ENCODE measurements at regions not wholly inside any gene's neighbourhood (a gene's known extent, or its start where the extent isn't known, plus 50 kb on each side); places are given as distances from the start of the nearest gene placed in this dataset.

DNA sequence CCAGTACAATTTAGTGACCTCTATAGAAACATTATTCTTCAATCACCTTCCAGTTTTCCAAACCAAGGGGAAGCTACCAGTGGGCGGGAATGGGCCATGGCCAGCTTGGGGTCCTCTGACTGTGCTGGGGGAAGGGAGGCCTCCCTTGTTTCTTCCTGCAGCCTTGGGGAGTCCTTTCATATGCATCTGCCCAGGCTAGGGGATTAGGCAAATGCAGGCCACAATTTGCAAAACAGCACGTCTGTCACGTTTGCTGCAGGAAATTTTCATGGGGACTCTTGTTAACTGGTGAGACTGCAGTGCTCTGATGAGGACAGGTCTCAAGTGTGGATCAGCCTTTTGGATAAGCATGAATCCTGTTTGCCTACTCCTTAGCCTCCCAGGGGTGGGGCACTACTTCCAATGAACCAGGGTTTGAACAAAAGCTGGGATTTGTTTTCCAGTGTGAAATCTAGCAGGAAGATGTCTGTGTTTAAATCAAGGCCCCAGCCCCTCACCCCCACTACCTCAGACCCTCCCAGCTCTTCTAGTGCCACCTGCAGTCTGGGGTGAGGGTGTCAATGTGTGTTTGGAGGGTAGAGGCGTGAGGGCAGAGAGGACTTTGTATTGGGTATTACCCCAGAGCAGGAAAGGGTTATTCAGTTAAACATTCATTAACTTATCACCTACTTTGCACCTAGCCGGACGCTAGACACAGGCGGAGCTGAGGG, 219.9 kb downstream of the OPA1 start:
- no peak for TF ChIP-seq POLR2AphosphoS5 (IDR thresholded peaks at IDR 0.05; ENCODE audit: low read depth, low read length)
- no peak for TF ChIP-seq POU2F2 (IDR thresholded peaks at IDR 0.05; ENCODE audit: low read depth, low read length)
- no peak for TF ChIP-seq SPI1 (IDR thresholded peaks at IDR 0.05; ENCODE audit: low read depth, low read length)
- TF ChIP-seq POLR2A (IDR thresholded peaks at IDR 0.05; ENCODE audit: low read depth, low read length) = no peak
- no peak for TF ChIP-seq PAX5 (IDR thresholded peaks at IDR 0.05; ENCODE audit: insufficient read depth, low read length, severe bottlenecking)
- no peak for TF ChIP-seq TAF1 (IDR thresholded peaks at IDR 0.05; ENCODE audit: low read depth, low read length)
- DNase-seq (ENCODE audit: insufficient read length, low spot score) (no peak), FAIRE-seq (no peak)

- TF ChIP-seq POLR2A (IDR thresholded peaks at IDR 0.05; ENCODE audit: low read depth, low read length) = no peak
- TF ChIP-seq TAF1 (IDR thresholded peaks at IDR 0.05; ENCODE audit: low read depth, low read length) = no peak
- no peak for TF ChIP-seq POU2F2 (IDR thresholded peaks at IDR 0.05; ENCODE audit: low read depth, low read length)
- TF ChIP-seq PAX5 (IDR thresholded peaks at IDR 0.05; ENCODE audit: insufficient read depth, low read length, severe bottlenecking) = no peak
- no peak for TF ChIP-seq POLR2AphosphoS5 (IDR thresholded peaks at IDR 0.05; ENCODE audit: low read depth, low read length)
- no peak for TF ChIP-seq SPI1 (IDR thresholded peaks at IDR 0.05; ENCODE audit: low read depth, low read length)
Measured at GRCh38 chr3:193813501-193813830, 220.5 kb downstream of the OPA1 start.

DNA sequence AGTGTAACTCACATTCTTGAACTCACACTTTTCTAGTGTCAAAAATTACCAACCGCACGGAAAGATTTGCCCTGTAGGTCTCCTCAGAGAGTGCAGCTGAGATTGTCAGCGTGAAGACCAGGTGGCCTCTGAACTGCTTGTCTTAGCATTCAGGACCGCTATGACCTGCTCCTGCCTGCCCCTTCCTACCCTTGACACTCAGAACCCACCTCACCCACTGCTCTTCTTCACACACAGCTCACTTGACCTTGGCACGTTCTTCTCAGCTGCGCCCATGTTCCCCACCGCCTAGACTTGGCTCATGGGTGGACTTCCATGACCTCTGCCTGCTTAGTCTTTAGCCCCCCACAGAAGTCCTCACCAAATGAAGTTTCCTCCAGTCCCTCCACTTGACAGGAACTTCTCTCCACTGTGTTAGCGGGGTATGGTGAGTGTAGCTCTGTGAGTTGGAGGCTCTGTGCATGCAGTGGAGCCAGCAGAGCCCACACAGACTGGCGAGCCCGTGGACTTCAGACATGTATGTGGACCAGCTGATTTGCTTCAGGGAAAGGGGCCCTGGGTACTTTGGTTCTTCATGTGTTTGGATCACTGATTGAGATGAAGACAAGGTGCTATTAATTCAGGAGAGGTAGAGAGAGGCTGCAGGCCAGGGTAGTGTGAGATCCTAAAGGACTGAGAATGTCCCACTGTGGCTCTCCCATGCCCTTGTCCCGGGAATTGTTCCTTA, 221.3 kb downstream of the OPA1 start:
- no peak for DNase-seq (ENCODE audit: insufficient read length, low spot score)
- FAIRE-seq = no peak
- TF ChIP-seq POLR2AphosphoS5 (IDR thresholded peaks at IDR 0.05; ENCODE audit: low read depth, low read length) (no peak), SPI1 (IDR thresholded peaks at IDR 0.05; ENCODE audit: low read depth, low read length) (no peak), POU2F2 (IDR thresholded peaks at IDR 0.05; ENCODE audit: low read depth, low read length) (no peak)

More at GRCh38 chr3:193813501-193813830, 220.5 kb downstream of the OPA1 start:
- DNase-seq (ENCODE audit: insufficient read length, low spot score) (no peak), FAIRE-seq (no peak)

DNA sequence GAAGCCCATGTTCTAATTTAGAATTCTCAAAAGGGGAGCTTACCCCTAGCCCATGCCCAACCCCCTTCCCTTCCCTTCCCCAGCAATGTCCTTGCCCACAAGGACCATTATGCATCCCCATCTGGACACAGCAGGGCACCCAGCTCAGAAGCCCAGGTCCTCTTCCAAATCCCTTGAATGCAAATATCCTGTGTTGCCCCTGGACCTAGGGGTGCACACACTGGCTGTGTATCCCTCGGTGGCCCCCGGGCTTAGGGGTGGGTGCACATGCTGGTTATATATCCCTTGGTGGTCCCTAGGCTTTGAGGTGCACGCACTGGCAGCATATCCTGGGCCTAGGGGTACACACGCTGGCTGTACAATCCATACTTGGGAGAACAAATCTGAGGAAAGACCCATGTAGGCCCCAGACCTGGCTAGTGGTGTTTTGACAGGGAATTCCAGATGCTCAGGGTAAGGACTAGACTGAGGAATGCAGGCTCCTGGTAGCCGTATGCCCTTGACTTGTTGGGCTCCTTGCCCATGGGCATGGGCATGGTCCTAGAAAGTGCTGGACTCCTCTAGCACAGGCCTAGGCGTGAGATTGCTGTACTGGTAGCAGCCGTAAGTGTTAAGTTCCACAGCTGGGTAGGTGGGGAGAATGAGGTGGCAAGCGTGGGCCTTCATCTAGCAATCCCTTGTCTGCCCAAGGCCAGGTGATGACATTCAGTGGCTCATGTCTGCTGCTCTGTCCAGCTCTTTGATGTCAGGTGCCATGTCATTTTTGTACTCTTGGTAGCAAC, 222.4 kb downstream of the OPA1 start:
- FAIRE-seq (no peak), DNase-seq (ENCODE audit: insufficient read length, low spot score) (no peak)
- TF ChIP-seq SPI1 (IDR thresholded peaks at IDR 0.05; ENCODE audit: low read depth, low read length) = no peak
- no peak for TF ChIP-seq POU2F2 (IDR thresholded peaks at IDR 0.05; ENCODE audit: low read depth, low read length)
- TF ChIP-seq POLR2AphosphoS5 (IDR thresholded peaks at IDR 0.05; ENCODE audit: low read depth, low read length) = no peak
- TF ChIP-seq PAX5 (IDR thresholded peaks at IDR 0.05; ENCODE audit: insufficient read depth, low read length, severe bottlenecking) = no peak
- TF ChIP-seq POLR2A (IDR thresholded peaks at IDR 0.05; ENCODE audit: low read depth, low read length) = no peak
- no peak for TF ChIP-seq TAF1 (IDR thresholded peaks at IDR 0.05; ENCODE audit: low read depth, low read length)

- DNase-seq (ENCODE audit: insufficient read length, low spot score) (no peak), FAIRE-seq (no peak)
- no peak for TF ChIP-seq PAX5 (IDR thresholded peaks at IDR 0.05; ENCODE audit: insufficient read depth, low read length, severe bottlenecking)
- TF ChIP-seq POLR2A (IDR thresholded peaks at IDR 0.05; ENCODE audit: low read depth, low read length) = no peak
- TF ChIP-seq TAF1 (IDR thresholded peaks at IDR 0.05; ENCODE audit: low read depth, low read length) = no peak
- no peak for TF ChIP-seq POLR2AphosphoS5 (IDR thresholded peaks at IDR 0.05; ENCODE audit: low read depth, low read length)
- no peak for TF ChIP-seq SPI1 (IDR thresholded peaks at IDR 0.05; ENCODE audit: low read depth, low read length)
- TF ChIP-seq POU2F2 (IDR thresholded peaks at IDR 0.05; ENCODE audit: low read depth, low read length) = no peak
Measured at GRCh38 chr3:193816028-193816395, 223.0 kb downstream of the OPA1 start.

DNA sequence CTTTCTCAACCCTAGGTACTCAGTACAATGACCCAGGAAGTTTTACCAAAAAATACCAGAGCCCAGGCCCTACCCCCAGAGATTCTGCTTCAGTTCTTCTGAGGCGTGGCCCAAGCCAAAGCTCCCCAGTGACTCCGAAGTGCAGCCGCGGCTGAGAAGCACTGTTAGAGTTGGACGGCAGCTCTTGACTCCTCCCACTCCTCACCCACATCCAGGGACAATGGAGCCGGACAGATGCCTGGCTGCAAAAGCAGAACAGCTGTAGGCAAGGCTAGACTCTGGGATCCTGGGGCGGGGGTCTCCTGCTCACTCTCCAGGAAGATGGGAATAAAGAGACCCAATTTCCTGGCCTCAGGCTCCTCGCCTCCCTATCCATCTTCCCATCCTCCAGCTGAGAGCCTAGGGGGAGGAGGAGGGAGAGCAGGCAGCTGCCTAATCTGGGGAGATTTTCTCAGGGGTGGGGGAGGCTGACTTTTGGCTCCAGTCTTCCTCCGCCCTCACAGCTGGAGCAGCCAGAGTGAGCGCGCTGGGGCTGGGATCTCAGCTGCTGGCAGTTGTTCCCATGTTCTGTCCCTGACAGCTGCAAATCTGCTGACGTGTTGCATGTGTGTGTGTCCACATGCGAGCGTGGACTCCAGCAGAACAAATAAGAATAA, 223.8 kb downstream of the OPA1 start:
- DNase-seq (ENCODE audit: insufficient read length, low spot score) (no peak), FAIRE-seq (no peak)
- TF ChIP-seq POU2F2 (IDR thresholded peaks at IDR 0.05; ENCODE audit: low read depth, low read length) = no peak
- TF ChIP-seq PAX5 (IDR thresholded peaks at IDR 0.05; ENCODE audit: insufficient read depth, low read length, severe bottlenecking) = no peak
- no peak for TF ChIP-seq TAF1 (IDR thresholded peaks at IDR 0.05; ENCODE audit: low read depth, low read length)
- no peak for TF ChIP-seq POLR2AphosphoS5 (IDR thresholded peaks at IDR 0.05; ENCODE audit: low read depth, low read length)
- no peak for TF ChIP-seq SPI1 (IDR thresholded peaks at IDR 0.05; ENCODE audit: low read depth, low read length)
- TF ChIP-seq POLR2A (IDR thresholded peaks at IDR 0.05; ENCODE audit: low read depth, low read length) = no peak

DNA sequence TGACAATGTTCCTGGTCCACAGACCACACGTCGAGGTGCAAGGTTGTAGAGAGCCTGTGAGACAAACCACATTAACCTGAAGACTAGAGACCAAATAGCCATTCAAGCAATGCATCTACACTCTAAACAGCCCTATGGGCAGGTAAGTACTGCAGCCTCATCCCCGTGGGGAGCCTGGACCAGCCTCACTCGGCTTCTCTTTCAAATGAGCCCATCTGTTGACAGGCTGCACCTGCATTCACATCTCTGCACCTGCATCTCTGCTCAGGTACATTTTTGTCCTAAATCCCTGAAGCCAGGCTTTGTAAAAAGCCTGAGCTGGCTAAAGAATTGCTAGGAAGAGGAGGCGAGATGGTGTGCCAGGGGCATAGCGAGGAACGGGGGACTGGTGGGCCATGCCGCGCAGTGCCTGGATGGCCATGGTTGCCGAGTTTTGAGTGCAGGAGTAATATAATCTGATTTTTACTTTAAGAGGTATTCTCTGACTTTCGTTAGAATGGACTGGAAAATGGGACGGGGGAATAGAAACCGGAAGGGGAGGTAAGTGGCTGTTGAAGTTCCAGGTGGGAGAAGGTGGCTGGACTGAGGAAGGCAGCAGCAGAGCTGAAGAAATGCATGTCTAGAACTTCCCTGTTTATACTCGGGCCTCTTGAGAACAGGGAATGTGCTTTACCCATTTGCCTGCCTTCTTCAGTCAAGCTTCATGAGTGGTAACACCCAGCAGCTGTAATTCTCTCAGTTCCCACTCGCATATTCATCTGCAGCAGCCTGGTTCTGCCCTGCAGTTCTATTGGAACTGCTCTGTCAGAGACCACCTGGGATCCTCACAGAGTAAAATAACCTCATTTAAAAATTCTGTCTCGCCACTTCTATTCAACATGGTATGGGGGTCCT, 226.4 kb downstream of the OPA1 start:
- TF ChIP-seq TAF1 (IDR thresholded peaks at IDR 0.05; ENCODE audit: low read depth, low read length) = no peak
- TF ChIP-seq SPI1 (IDR thresholded peaks at IDR 0.05; ENCODE audit: low read depth, low read length) = no peak
- no peak for TF ChIP-seq POLR2AphosphoS5 (IDR thresholded peaks at IDR 0.05; ENCODE audit: low read depth, low read length)
- TF ChIP-seq POU2F2 (IDR thresholded peaks at IDR 0.05; ENCODE audit: low read depth, low read length) = no peak
- no peak for TF ChIP-seq POLR2A (IDR thresholded peaks at IDR 0.05; ENCODE audit: low read depth, low read length)
- no peak for TF ChIP-seq PAX5 (IDR thresholded peaks at IDR 0.05; ENCODE audit: insufficient read depth, low read length, severe bottlenecking)
- FAIRE-seq = no peak
- DNase-seq (ENCODE audit: insufficient read length, low spot score) = no peak

GRCh38 chr3:193821151-193821668, 228.2 kb downstream of the OPA1 start:
- no peak for FAIRE-seq
- no peak for DNase-seq (ENCODE audit: insufficient read length, low spot score)
- TF ChIP-seq POU2F2 (IDR thresholded peaks at IDR 0.05; ENCODE audit: low read depth, low read length) (no peak), SPI1 (IDR thresholded peaks at IDR 0.05; ENCODE audit: low read depth, low read length) (no peak), POLR2AphosphoS5 (IDR thresholded peaks at IDR 0.05; ENCODE audit: low read depth, low read length) (no peak), PAX5 (IDR thresholded peaks at IDR 0.05; ENCODE audit: insufficient read depth, low read length, severe bottlenecking) (no peak), POLR2A (IDR thresholded peaks at IDR 0.05; ENCODE audit: low read depth, low read length) (no peak), TAF1 (IDR thresholded peaks at IDR 0.05; ENCODE audit: low read depth, low read length) (no peak)
